HCT116 (cell line): ENCODE measurements at regions not wholly inside any gene's neighbourhood (a gene's known extent, or its start where the extent isn't known, plus 50 kb on each side); places are given as distances from the start of the nearest gene placed in this dataset.

ENCODE experiments used
- ATAC-seq: fragments of 200-7000 bp; cut with Tn5 transposase; 2 replicates; pipeline ENCODE4 v1.9.1; 2020; ENCODE audit warnings: mild to moderate bottlenecking, moderate library complexity
- BruUV-seq: library from RNA; stranded (reverse); fragments of 400-500 nt; replicated peaks from 2 replicates; lab custom pipeline; 2021; lab: Mats Ljungman, UMichigan
- CTCF ChIA-PET: fragments of 300-600 bp; sonication (Branson Sonifier 250); formaldehyde crosslinking; loops from one replicate; lab custom pipeline; 2021; ENCODE audit warnings: antibody characterized with exemption; lab: Charles Lee
- POLR2A ChIA-PET: fragments of 300-600, 350-600 bp; sonication (Branson Sonifier 250); formaldehyde crosslinking; loops from one replicate; lab custom pipeline; 2021; ENCODE audit warnings: antibody characterized with exemption; lab: Charles Lee
- RAD21 ChIA-PET, 2 experiments: fragments of 300-600 bp; sonication (Branson Sonifier 250); formaldehyde crosslinking; loops; one replicate each; lab custom pipeline; 2023; ENCODE audit warnings: low total read pairs in 2 of 2; ENCODE audit not compliant: uncharacterized antibody in 2 of 2, unreplicated experiment in 2 of 2, low non-redundant PET in 1 of 2; lab: Charles Lee
- DNase-seq: peaks from one replicate; pipeline ENCODE4 v3.0.0-alpha.2; 2010; ENCODE audit warnings: low read depth, low spot score
- H2AFZ ChIP-seq: fragments of 200-600 bp; shearing (Covaris generic), sonication (generic); 2 replicates; pipeline ENCODE4 v1.6.1; 2017; ENCODE audit warnings: low read depth, mixed run types, mixed read lengths, antibody characterized with exemption, low read length; ENCODE audit not compliant: poor library complexity, severe bottlenecking
- H3K27ac ChIP-seq: 2 replicates; pipeline ENCODE4 v1.5.1; 2012; ENCODE audit warnings: low read depth, low read length
- H3K27me3 ChIP-seq: fragments of 200-600 bp; sonication (generic); 2 replicates; pipeline ENCODE4 v1.6.1; 2016; ENCODE audit warnings: mixed run types, low read length, mixed read lengths; ENCODE audit not compliant: insufficient read depth
- H3K36me3 ChIP-seq, 2 experiments: fragments of 200-500 bp in 1 of 2; fragments of 200-600 bp in 1 of 2; sonication (Bioruptor generic) in 1 of 2; sonication (generic) in 1 of 2; 2 replicates each; pipeline versions ENCODE4 v1.5.1 to v1.6.1; 2014 to 2016; ENCODE audit warnings: low read length in 2 of 2, inconsistent platforms in 1 of 2, mixed read lengths in 1 of 2, mixed run types in 1 of 2; ENCODE audit not compliant: insufficient read depth in 2 of 2, control insufficient read depth in 1 of 2
- H3K4me1 ChIP-seq, 2 experiments: fragments of 200-600 bp in 1 of 2; sonication (generic) in 1 of 2; 2 replicates each; pipeline versions ENCODE4 v1.5.1 to v1.6.1; 2012 to 2017; ENCODE audit warnings: low read length in 2 of 2, inconsistent platforms in 1 of 2, mild to moderate bottlenecking in 1 of 2, mixed read lengths in 1 of 2, mixed run types in 1 of 2, moderate library complexity in 1 of 2; ENCODE audit not compliant: insufficient read depth in 2 of 2, control insufficient read depth in 1 of 2
- H3K4me2 ChIP-seq: fragments of 200-600 bp; sonication (generic); 2 replicates; pipeline ENCODE4 v1.6.1; 2017; ENCODE audit warnings: mixed run types, low read length, mixed read lengths
- H3K4me3 ChIP-seq, 2 experiments: fragments of 200-600 bp in 1 of 2; sonication (generic) in 1 of 2; replicated peaks in 1 of 2; 2 replicates each; pipeline ENCODE4 v1.5.1; 2011 to 2016; ENCODE audit warnings: low read length in 2 of 2, control low read depth in 1 of 2, low read depth in 1 of 2, mild to moderate bottlenecking in 1 of 2, mixed read lengths in 1 of 2, mixed run types in 1 of 2
- H3K79me2 ChIP-seq: fragments of 200-600 bp; sonication (generic); 2 replicates; pipeline ENCODE4 v1.6.1; 2017; ENCODE audit warnings: mild to moderate bottlenecking, mixed run types, low read length, moderate library complexity, mixed read lengths; ENCODE audit not compliant: insufficient read depth
- H3K9ac ChIP-seq: fragments of 200-600 bp; sonication (generic); 2 replicates; pipeline ENCODE4 v1.6.1; 2016; ENCODE audit warnings: low read length, mixed read lengths
- H3K9me2 ChIP-seq: fragments of 200-600 bp; sonication (generic), shearing (Covaris generic); 2 replicates; pipeline ENCODE4 v1.6.1; 2017; ENCODE audit warnings: mixed run types, mild to moderate bottlenecking, moderate library complexity; ENCODE audit not compliant: insufficient read depth
- H3K9me3 ChIP-seq, 2 experiments: fragments of 200-500 bp in 1 of 2; fragments of 200-600 bp in 1 of 2; sonication (Bioruptor generic) in 1 of 2; sonication (generic) in 1 of 2; 2 replicates each; pipeline ENCODE4 v1.6.1; 2014 to 2017; ENCODE audit warnings: low read length in 2 of 2, mixed read lengths in 2 of 2, inconsistent platforms in 1 of 2, low read depth in 1 of 2, mild to moderate bottlenecking in 1 of 2, mixed run types in 1 of 2, moderate library complexity in 1 of 2; ENCODE audit not compliant: control insufficient read depth in 1 of 2, insufficient read depth in 1 of 2
- H4K20me1 ChIP-seq: fragments of 200-600 bp; sonication (generic), shearing (Covaris generic); 2 replicates; pipeline ENCODE4 v1.6.1; 2017; ENCODE audit warnings: mixed run types, mild to moderate bottlenecking, moderate library complexity; ENCODE audit not compliant: insufficient read depth
- CEBPB ChIP-seq: IDR thresholded peaks from 2 replicates; pipeline ENCODE4 v1.6.1; 2012; ENCODE audit warnings: low read depth
- MAX ChIP-seq: IDR thresholded peaks from 2 replicates; pipeline ENCODE4 v1.6.1; 2012
- POLR2A ChIP-seq: IDR thresholded peaks from 2 replicates; pipeline ENCODE4 v1.7.0; 2011; ENCODE audit warnings: borderline replicate concordance; ENCODE audit not compliant: insufficient read depth, insufficient read length; ENCODE audit errors: extremely low read depth
- REST ChIP-seq: IDR thresholded peaks from 2 replicates; pipeline ENCODE4 v1.6.1; 2012; ENCODE audit warnings: low read depth
- SIN3A ChIP-seq: IDR thresholded peaks from 2 replicates; pipeline ENCODE4 v1.6.1; 2012; ENCODE audit warnings: low read depth
- TCF7L2 ChIP-seq: IDR thresholded peaks from 2 replicates; pipeline ENCODE4 v1.7.0; 2011; ENCODE audit warnings: borderline replicate concordance, inconsistent platforms; ENCODE audit not compliant: insufficient read depth, insufficient read length; ENCODE audit errors: extremely low read depth
- ZBTB33 ChIP-seq: IDR thresholded peaks from 2 replicates; pipeline ENCODE4 v1.6.1; 2011; ENCODE audit warnings: mild to moderate bottlenecking, low read length, moderate library complexity; ENCODE audit not compliant: insufficient replicate concordance; ENCODE audit errors: extremely low read depth
- intact Hi-C: fragments of 100-400 bp; cut with micrococcal nuclease; formaldehyde crosslinking; loops from 2 replicates; pipeline ENCODE4 v1.10.0; 2022

- Histone ChIP-seq H3K4me2 (no peak overlapping the region), H3K36me3 (no peaks in the 10 kb centered on the region), H2AFZ (no peak overlapping the region), H3K9me3 (no peaks in the 10 kb centered on the region), H3K4me3 (no peak overlapping the region), H3K4me1 (peaks cover 3 to 9% of the 10 kb centered on the region in 2 experiments; a peak in 3 of 4 replicates), H3K9me2 (no peaks in the 10 kb centered on the region), H3K9ac (no peak overlapping the region), H3K27ac (no peak overlapping the region), H4K20me1 (no peaks in the 10 kb centered on the region), H3K27me3 (no peaks in the 10 kb centered on the region), H3K79me2 (no peaks in the 10 kb centered on the region)
- intact Hi-C loops = no loop called here
- no peak for TF ChIP-seq TCF7L2
- TF ChIP-seq ZBTB33 = no peak
- no peak for TF ChIP-seq POLR2A
- no peak for TF ChIP-seq MAX
- TF ChIP-seq CEBPB = no peak
- no peak for TF ChIP-seq SIN3A
- TF ChIP-seq REST = no peak
- ChIA-PET CTCF (no interaction called here), RAD21 (no interaction called here), POLR2A (no interaction called here)
- no TSS peak for BruUV-seq
- no peak for DNase-seq
- ATAC-seq = no peak
Measured at GRCh38 chr4:122046255-122046654, 94.4 kb upstream of the TRPC3 start.
